HepG2 (cell line): ENCODE measurements at regions not wholly inside any gene's neighbourhood (a gene's known extent, or its start where the extent isn't known, plus 50 kb on each side); places are given as distances from the start of the nearest gene placed in this dataset.

ENCODE experiments used
- ATAC-seq: fragments of 200-7000 bp; cut with Tn5 transposase; 3 replicates; pipeline ENCODE4 v1.9.1; 2020; ENCODE audit warnings: mild to moderate bottlenecking, moderate library complexity
- BruUV-seq: library from RNA; stranded (reverse); fragments of 400-500 nt; replicated peaks from 2 replicates; lab custom pipeline; 2021; lab: Mats Ljungman, UMichigan
- CTCF ChIA-PET: fragments of 300-600 bp; formaldehyde crosslinking; extraction: SDS; loops from one replicate; lab custom pipeline; 2021; ENCODE audit warnings: low total read pairs, inconsistent platforms, low intra/inter-chr PET ratio; lab: Yijun Ruan, JAX
- POLR2A ChIA-PET: fragments of 350-600 bp; sonication (Branson Sonifier 250); formaldehyde crosslinking; loops from one replicate; lab custom pipeline; 2020; ENCODE audit warnings: antibody characterized with exemption, inconsistent platforms; lab: Yijun Ruan, JAX
- DNase-seq: peaks from one replicate; pipeline ENCODE4 v3.0.0-alpha.2; 2015; ENCODE audit warnings: low spot score
- FAIRE-seq: peaks from 3 replicates; lab custom pipeline; 2011; peaks lifted over from hg19 to GRCh38; lab: Jason Lieb, UNC
- H2AFZ ChIP-seq: one replicate; pipeline ENCODE4 v1.6.1; 2011; ENCODE audit warnings: low read length, inconsistent platforms
- H3K27ac ChIP-seq: fragments of 300-600 bp; 3 replicates; pipeline ENCODE4 v1.8.0; 2011; ENCODE audit warnings: mixed run types, mild to moderate bottlenecking, mixed read lengths, low read length, inconsistent platforms; ENCODE audit not compliant: insufficient read depth; ENCODE audit errors: extremely low read length
- H3K27me3 ChIP-seq, 2 experiments: fragments of 200-600 bp in 1 of 2; 2 replicates in 1 of 2; 3 replicates in 1 of 2; pipeline versions ENCODE4 v1.6.0 to v1.8.0; 2011; ENCODE audit warnings: low read length in 2 of 2, mild to moderate bottlenecking in 2 of 2, moderate library complexity in 2 of 2, inconsistent platforms in 1 of 2; ENCODE audit not compliant: insufficient read depth in 2 of 2, control insufficient read depth in 1 of 2
- H3K36me3 ChIP-seq, 2 experiments: fragments of 200-600 bp in 1 of 2; replicated peaks in 1 of 2; 2 replicates in 1 of 2; 3 replicates in 1 of 2; pipeline versions ENCODE4 v1.5.1 to v1.8.0; 2011; ENCODE audit warnings: low read length in 2 of 2, inconsistent platforms in 1 of 2; ENCODE audit not compliant: insufficient read depth in 2 of 2, control insufficient read depth in 1 of 2
- H3K4me1 ChIP-seq: 2 replicates; pipeline ENCODE4 v1.5.1; 2012; ENCODE audit warnings: low read length, inconsistent platforms; ENCODE audit not compliant: insufficient read depth
- H3K4me2 ChIP-seq: 2 replicates; pipeline ENCODE4 v1.6.0; 2011; ENCODE audit warnings: low read depth, low read length, inconsistent platforms
- H3K4me3 ChIP-seq, 3 experiments: fragments of 200-600 bp in 1 of 3; sonication (generic), shearing (Covaris generic) in 1 of 3; replicated peaks in 1 of 3; 2 replicates each; pipeline ENCODE4 v1.5.1; 2011 to 2016; ENCODE audit warnings: low read length in 3 of 3, inconsistent platforms in 2 of 3, low read depth in 2 of 3, mild to moderate bottlenecking in 2 of 3, control low read depth in 1 of 3, mixed read lengths in 1 of 3; ENCODE audit not compliant: insufficient read depth in 1 of 3
- H3K79me2 ChIP-seq: one replicate; pipeline ENCODE4 v1.6.1; 2011; ENCODE audit warnings: low read length, inconsistent platforms; ENCODE audit not compliant: insufficient read depth
- H3K9ac ChIP-seq: 2 replicates; pipeline ENCODE4 v1.6.0; 2011; ENCODE audit warnings: mild to moderate bottlenecking, low read depth, low read length, inconsistent platforms; ENCODE audit not compliant: insufficient read depth
- H3K9me3 ChIP-seq: 2 replicates; pipeline ENCODE4 v1.5.1; 2012; ENCODE audit warnings: mild to moderate bottlenecking, low read length
- H4K20me1 ChIP-seq: 2 replicates; pipeline ENCODE4 v1.6.0; 2011; ENCODE audit warnings: inconsistent platforms, mild to moderate bottlenecking, low read length, moderate library complexity; ENCODE audit not compliant: insufficient read depth
- CSRNP2 ChIP-seq: sonication (generic); formaldehyde crosslinking; conservative IDR thresholded peaks from 2 replicates; pipeline ENCODE4 v1.8.0; 2022; ENCODE audit warnings: low read depth, missing genetic modification reagents
- DDIT3 ChIP-seq: sonication (generic); formaldehyde crosslinking; IDR thresholded peaks from 2 replicates; pipeline ENCODE4 v1.4.0; 2020; ENCODE audit warnings: mild to moderate bottlenecking, missing genetic modification reagents
- PTBP1 ChIP-seq: fragments of 200-400 bp; formaldehyde crosslinking; IDR thresholded peaks from 2 replicates; pipeline ENCODE4 v1.6.1; 2018; ENCODE audit warnings: low read length, low read depth; ENCODE audit not compliant: poor library complexity, severe bottlenecking
- TCF7 ChIP-seq: sonication (generic); IDR thresholded peaks from 2 replicates; pipeline ENCODE4 v1.6.1; 2016; ENCODE audit warnings: antibody characterized with exemption, low read depth
- ZNF121 ChIP-seq: sonication (generic); formaldehyde crosslinking; IDR thresholded peaks from 2 replicates; pipeline ENCODE4 v1.5.0; 2020; ENCODE audit warnings: mild to moderate bottlenecking, missing genetic modification reagents
- ZNF224 ChIP-seq: sonication (generic); formaldehyde crosslinking; IDR thresholded peaks from 2 replicates; pipeline ENCODE4 v1.5.0; 2020; ENCODE audit warnings: mild to moderate bottlenecking, missing genetic modification reagents
- ZNF343 ChIP-seq: sonication (generic); formaldehyde crosslinking; IDR thresholded peaks from 2 replicates; pipeline ENCODE4 v1.4.0; 2020; ENCODE audit warnings: mild to moderate bottlenecking, missing genetic modification reagents
- ZNF460 ChIP-seq: sonication (generic); formaldehyde crosslinking; IDR thresholded peaks from 2 replicates; pipeline ENCODE4 v1.5.1; 2020; ENCODE audit warnings: missing genetic modification reagents, mild to moderate bottlenecking, borderline replicate concordance
- ZNF546 ChIP-seq: sonication (generic); formaldehyde crosslinking; conservative IDR thresholded peaks from 2 replicates; pipeline ENCODE4 v1.8.1; 2023; ENCODE audit warnings: mild to moderate bottlenecking, missing genetic modification reagents
- ZNF563 ChIP-seq: sonication (generic); formaldehyde crosslinking; IDR thresholded peaks from 2 replicates; pipeline ENCODE4 v1.8.0; 2022; ENCODE audit warnings: mild to moderate bottlenecking, moderate library complexity, missing genetic modification reagents
- ZNF569 ChIP-seq: sonication (generic); formaldehyde crosslinking; IDR thresholded peaks from 2 replicates; pipeline ENCODE4 v1.5.0; 2020; ENCODE audit warnings: mild to moderate bottlenecking, missing genetic modification reagents, moderate library complexity, borderline replicate concordance
- ZNF619 ChIP-seq: sonication (generic); formaldehyde crosslinking; IDR thresholded peaks from 2 replicates; pipeline ENCODE4 v1.4.0; 2020; ENCODE audit warnings: mild to moderate bottlenecking, missing genetic modification reagents
- ZSCAN20 ChIP-seq: sonication (generic); formaldehyde crosslinking; IDR thresholded peaks from 2 replicates; pipeline ENCODE4 v1.4.0; 2020; ENCODE audit warnings: missing genetic modification reagents, mild to moderate bottlenecking, borderline replicate concordance
- WGBS: methylation state at CpG from one replicate; pipeline ENCODE4 v1.1.6; 2017; ENCODE audit warnings: low lambda C conversion rate; 5-methylcytosine and 5-hydroxymethylcytosine counted together
- in situ Hi-C: cut with HindIII; loops from 2 replicates; pipeline ENCODE4 v1.10.0; 2017; ENCODE audit warnings: low pct_unique_long_range_greater_than_20kb; ENCODE audit not compliant: extremely low pct_ligation_motif_present
- intact Hi-C: fragments of 100-400 bp; cut with micrococcal nuclease; formaldehyde crosslinking; loops from one replicate; pipeline ENCODE4 v1.10.0; 2022; ENCODE audit not compliant: unreplicated experiment

- Histone ChIP-seq H3K9me3 (no peaks in the 10 kb centered on the region), H3K27me3 (no peaks in the 10 kb centered on the region), H4K20me1 (no peaks in the 10 kb centered on the region), H3K27ac (no peak overlapping the region), H2AFZ (no peak overlapping the region)
- in situ Hi-C loops (no loop called here), intact Hi-C loops (no loop called here)
- POLR2A ChIA-PET = no interaction called here
- BruUV-seq = no TSS peak
- ATAC-seq = no peak
- no peak for TF ChIP-seq ZNF563 (CRISPR knock-in tag)
- no peak for TF ChIP-seq ZSCAN20
- no peak for TF ChIP-seq DDIT3 (CRISPR knock-in tag)
- no peak for TF ChIP-seq ZNF460
- TF ChIP-seq PTBP1 = no peak
- TF ChIP-seq ZNF619 (CRISPR knock-in tag) = no peak
- TF ChIP-seq ZNF569 (CRISPR knock-in tag) = no peak
- TF ChIP-seq ZNF343 (CRISPR knock-in tag) = no peak
- no peak for TF ChIP-seq ZNF224 (CRISPR knock-in tag)
- no peak for TF ChIP-seq TCF7
- no peak for TF ChIP-seq ZNF121 (CRISPR knock-in tag)
- no peak for TF ChIP-seq ZNF546
- no peak for TF ChIP-seq CSRNP2 (CRISPR knock-in tag)
- TF ChIP-seq, all 625 proteins: peak for 0
- no peak for FAIRE-seq
- no peak for DNase-seq
- Histone ChIP-seq H3K9ac (no peak overlapping the region), H3K4me1 (no peaks in the 10 kb centered on the region), H3K4me3 (no peak overlapping the region), H3K4me2 (no peak overlapping the region), H3K79me2 (no peaks in the 10 kb centered on the region), H3K36me3 (no peaks in the 10 kb centered on the region)
- WGBS = 0% methylated on average over 4 of the region's 4 CpGs
- CTCF ChIA-PET = no interaction called here
These were observed 354.7 kb downstream of the STIM2 start for GRCh38 chr4:27215220-27215826.
